ENCODE measurements at regions not wholly inside any gene's neighbourhood (a gene's known extent, or its start where the extent isn't known, plus 50 kb on each side); places are given as distances from the start of the nearest gene placed in this dataset.

GRCh38 chr16:55116165-55116920 is 185.7 kb downstream of the IRX5 start:
- peaks cover 9% of the 10 kb centered on the region for H3K4me1 ChIP-seq (ENCODE audit: control insufficient read depth, insufficient read depth, low read depth, low read length)
- H2AFZ ChIP-seq (ENCODE audit: low read depth, low read length), result no peak overlapping the region
- H2BK15ac ChIP-seq (ENCODE audit: low read depth, poor library complexity, severe bottlenecking), result no peak overlapping the region
- 59% methylated on average over 13 of the region's 14 CpGs for WGBS
- DNase-seq, result peak; percentile 63
- H2BK12ac ChIP-seq (ENCODE audit: low read length in 2 of 2), result no peak overlapping the region
- H3K79me1 ChIP-seq (replicated peaks; ENCODE audit: low read length, poor library complexity, severe bottlenecking), result no peaks in the 10 kb centered on the region
- H2BK120ac ChIP-seq (ENCODE audit: low read depth, low read length), result no peak overlapping the region
- no peak overlapping the region for H3K14ac ChIP-seq (ENCODE audit: low read length in 2 of 2)
- H4K91ac ChIP-seq (ENCODE audit: low read length), result no peak overlapping the region
- no peaks in the 10 kb centered on the region for H3K36me3 ChIP-seq (ENCODE audit: control insufficient read depth in 1 of 2, insufficient read depth in 2 of 2, low read depth in 1 of 2, low read length in 2 of 2)
- no peaks in the 10 kb centered on the region for H3K9me3 ChIP-seq (ENCODE audit: control insufficient read depth, low read length)
- H3K4me2 ChIP-seq (ENCODE audit: low read length, poor library complexity, severe bottlenecking), result no peak overlapping the region
- peaks cover 0 to 11% of the 10 kb centered on the region in 2 experiments for H3K27me3 ChIP-seq (ENCODE audit: control insufficient read depth in 1 of 2, insufficient read depth in 1 of 2, low read length in 2 of 2)
- no peak overlapping the region for H3K27ac ChIP-seq (ENCODE audit: low read length, poor library complexity, severe bottlenecking)
- no peak overlapping the region for H2BK5ac ChIP-seq (ENCODE audit: low read depth, low read length, poor library complexity, severe bottlenecking)
- H4K8ac ChIP-seq (ENCODE audit: low read length), result no peak overlapping the region
- no peak overlapping the region for H2AK5ac ChIP-seq (ENCODE audit: low read length, severe bottlenecking)
- H3K18ac ChIP-seq (ENCODE audit: low read depth in 1 of 2, low read length in 2 of 2), result no peak overlapping the region
- no peak overlapping the region for H3K4me3 ChIP-seq (ENCODE audit: insufficient read depth in 1 of 2, low read depth in 1 of 2, low read length in 2 of 2)
- no peak overlapping the region for H3K4ac ChIP-seq (ENCODE audit: low read depth in 1 of 2, low read length in 2 of 2)
- no peak overlapping the region for H3K9ac ChIP-seq (ENCODE audit: low read length)
- no peak overlapping the region for H3K23ac ChIP-seq (ENCODE audit: low read length in 2 of 2)

DNA sequence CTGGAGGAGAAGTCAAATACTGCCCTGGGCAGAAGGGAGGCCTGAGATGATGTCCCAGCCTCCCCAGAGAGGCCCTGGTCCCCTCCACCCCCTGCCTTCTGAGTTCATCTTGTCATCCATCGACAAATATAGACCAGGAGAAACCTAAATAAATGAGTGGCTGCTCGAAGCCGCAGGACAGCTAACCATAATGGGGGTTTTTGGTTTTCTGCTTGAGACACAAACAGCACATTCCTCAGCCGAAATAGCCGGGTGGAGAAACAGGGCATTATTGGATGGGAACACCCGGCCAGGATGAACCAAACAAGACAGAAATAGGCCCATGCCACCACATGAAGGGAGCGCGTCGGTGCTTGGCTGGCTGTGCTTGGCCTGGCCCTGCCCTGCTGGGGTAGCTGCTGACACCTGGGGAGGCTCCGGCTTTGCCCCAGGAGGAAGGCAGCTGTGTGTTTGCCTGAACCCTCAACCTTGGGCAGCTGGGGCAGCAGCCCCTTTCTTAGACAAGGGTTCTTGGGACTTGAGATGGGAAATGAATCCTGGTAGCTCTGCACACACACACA is 188.1 kb downstream of the IRX5 start:
- Histone ChIP-seq H3K18ac (ENCODE audit: low read depth in 1 of 2, low read length in 2 of 2) (no peak overlapping the region), H2AK5ac (ENCODE audit: low read length, severe bottlenecking) (no peak overlapping the region), H3K4me2 (ENCODE audit: low read length, poor library complexity, severe bottlenecking) (no peak overlapping the region), H3K9me3 (ENCODE audit: control insufficient read depth, low read length) (peaks cover 15% of the 10 kb centered on the region), H2BK15ac (ENCODE audit: low read depth, poor library complexity, severe bottlenecking) (no peak overlapping the region), H3K4me1 (ENCODE audit: control insufficient read depth, insufficient read depth, low read depth, low read length) (peaks cover 9% of the 10 kb centered on the region), H2BK12ac (ENCODE audit: low read length in 2 of 2) (no peak overlapping the region), H3K27me3 (ENCODE audit: control insufficient read depth in 1 of 2, insufficient read depth in 1 of 2, low read length in 2 of 2) (peaks cover 0 to 24% of the 10 kb centered on the region in 2 experiments), H3K4ac (ENCODE audit: low read depth in 1 of 2, low read length in 2 of 2) (no peak overlapping the region), H3K79me1 (replicated peaks; ENCODE audit: low read length, poor library complexity, severe bottlenecking) (no peaks in the 10 kb centered on the region), H4K91ac (ENCODE audit: low read length) (no peak overlapping the region), H3K14ac (ENCODE audit: low read length in 2 of 2) (no peak overlapping the region), H4K8ac (ENCODE audit: low read length) (no peak overlapping the region), H2AFZ (ENCODE audit: low read depth, low read length) (no peak overlapping the region), H3K9ac (ENCODE audit: low read length) (no peak overlapping the region), H3K23ac (ENCODE audit: low read length in 2 of 2) (no peak overlapping the region), H3K36me3 (ENCODE audit: control insufficient read depth in 1 of 2, insufficient read depth in 2 of 2, low read depth in 1 of 2, low read length in 2 of 2) (no peaks in the 10 kb centered on the region), H2BK120ac (ENCODE audit: low read depth, low read length) (no peak overlapping the region), H2BK5ac (ENCODE audit: low read depth, low read length, poor library complexity, severe bottlenecking) (no peak overlapping the region), H3K4me3 (ENCODE audit: insufficient read depth in 1 of 2, low read depth in 1 of 2, low read length in 2 of 2) (no peak overlapping the region), H3K27ac (ENCODE audit: low read length, poor library complexity, severe bottlenecking) (no peak overlapping the region)
- 86% methylated on average over 9 of the region's 10 CpGs for whole genome bisulfite sequencing
- DNase-seq, result no peak

DNA sequence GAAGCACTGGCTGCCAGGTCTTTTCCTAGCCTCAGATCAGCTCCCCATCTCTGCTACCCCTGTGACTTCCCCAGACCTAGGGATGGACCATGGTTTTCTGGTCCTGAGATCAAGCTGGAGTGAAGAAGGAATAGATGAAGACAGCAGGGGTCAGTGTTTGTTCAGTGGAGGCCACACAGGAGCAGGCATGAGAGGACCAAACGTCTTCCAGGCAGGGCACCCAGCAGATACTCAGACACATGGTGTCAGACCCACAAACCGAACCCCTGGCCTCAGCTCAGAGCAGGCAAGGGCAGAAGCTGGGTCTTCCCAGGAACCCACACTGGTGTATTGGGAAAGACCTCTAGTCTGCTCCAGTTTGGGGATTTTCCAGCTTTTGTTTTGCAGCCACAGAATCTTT is 189.7 kb downstream of the IRX5 start:
- Histone ChIP-seq H3K23ac (ENCODE audit: low read length in 2 of 2) (no peak overlapping the region), H3K27ac (ENCODE audit: low read length, poor library complexity, severe bottlenecking) (no peak overlapping the region), H3K4ac (ENCODE audit: low read depth in 1 of 2, low read length in 2 of 2) (no peak overlapping the region), H3K14ac (ENCODE audit: low read length in 2 of 2) (no peak overlapping the region), H3K4me1 (ENCODE audit: control insufficient read depth, insufficient read depth, low read depth, low read length) (peaks cover 9% of the 10 kb centered on the region), H2BK15ac (ENCODE audit: low read depth, poor library complexity, severe bottlenecking) (no peak overlapping the region), H3K18ac (ENCODE audit: low read depth in 1 of 2, low read length in 2 of 2) (no peak overlapping the region), H2BK120ac (ENCODE audit: low read depth, low read length) (no peak overlapping the region), H2BK5ac (ENCODE audit: low read depth, low read length, poor library complexity, severe bottlenecking) (no peak overlapping the region), H2BK12ac (ENCODE audit: low read length in 2 of 2) (no peak overlapping the region), H4K91ac (ENCODE audit: low read length) (no peak overlapping the region), H4K8ac (ENCODE audit: low read length) (no peak overlapping the region), H3K9me3 (ENCODE audit: control insufficient read depth, low read length) (peaks cover 15% of the 10 kb centered on the region), H2AK5ac (ENCODE audit: low read length, severe bottlenecking) (no peak overlapping the region), H3K9ac (ENCODE audit: low read length) (no peak overlapping the region), H3K4me2 (ENCODE audit: low read length, poor library complexity, severe bottlenecking) (no peak overlapping the region), H2AFZ (ENCODE audit: low read depth, low read length) (no peak overlapping the region), H3K79me1 (replicated peaks; ENCODE audit: low read length, poor library complexity, severe bottlenecking) (no peaks in the 10 kb centered on the region), H3K36me3 (ENCODE audit: control insufficient read depth in 1 of 2, insufficient read depth in 2 of 2, low read depth in 1 of 2, low read length in 2 of 2) (no peaks in the 10 kb centered on the region), H3K27me3 (ENCODE audit: control insufficient read depth in 1 of 2, insufficient read depth in 1 of 2, low read length in 2 of 2) (peaks cover 6 to 30% of the 10 kb centered on the region in 2 experiments), H3K4me3 (ENCODE audit: insufficient read depth in 1 of 2, low read depth in 1 of 2, low read length in 2 of 2) (no peak overlapping the region)
- 31% methylated on average over 2 of the region's 2 CpGs for WGBS
- no peak for DNase-seq

- no peak overlapping the region for H3K27ac ChIP-seq (ENCODE audit: low read length, poor library complexity, severe bottlenecking)
- no peak for DNase-seq
- 78% methylated on average over 4 of the region's 4 CpGs for WGBS
These were observed 190.2 kb downstream of the IRX5 start for GRCh38 chr16:55120826-55121225.

More at GRCh38 chr16:55120826-55121225, 190.2 kb downstream of the IRX5 start:
- no peaks in the 10 kb centered on the region for H3K79me1 ChIP-seq (replicated peaks; ENCODE audit: low read length, poor library complexity, severe bottlenecking)
- peaks cover 15% of the 10 kb centered on the region for H3K9me3 ChIP-seq (ENCODE audit: control insufficient read depth, low read length)
- no peak overlapping the region for H2AFZ ChIP-seq (ENCODE audit: low read depth, low read length)
- no peak overlapping the region for H2BK120ac ChIP-seq (ENCODE audit: low read depth, low read length)
- H3K4me2 ChIP-seq (ENCODE audit: low read length, poor library complexity, severe bottlenecking), result no peak overlapping the region
- no peak overlapping the region for H3K4ac ChIP-seq (ENCODE audit: low read depth in 1 of 2, low read length in 2 of 2)
- no peak overlapping the region for H2AK5ac ChIP-seq (ENCODE audit: low read length, severe bottlenecking)
- no peak overlapping the region for H3K14ac ChIP-seq (ENCODE audit: low read length in 2 of 2)
- H3K4me3 ChIP-seq (ENCODE audit: insufficient read depth in 1 of 2, low read depth in 1 of 2, low read length in 2 of 2), result no peak overlapping the region
- no peak overlapping the region for H3K18ac ChIP-seq (ENCODE audit: low read depth in 1 of 2, low read length in 2 of 2)
- H4K8ac ChIP-seq (ENCODE audit: low read length), result no peak overlapping the region
- no peak overlapping the region for H2BK5ac ChIP-seq (ENCODE audit: low read depth, low read length, poor library complexity, severe bottlenecking)
- H3K23ac ChIP-seq (ENCODE audit: low read length in 2 of 2), result no peak overlapping the region
- no peak overlapping the region for H3K9ac ChIP-seq (ENCODE audit: low read length)
- no peak overlapping the region for H2BK12ac ChIP-seq (ENCODE audit: low read length in 2 of 2)
- H3K27me3 ChIP-seq (ENCODE audit: control insufficient read depth in 1 of 2, insufficient read depth in 1 of 2, low read length in 2 of 2), result peaks cover 6 to 30% of the 10 kb centered on the region in 2 experiments
- H3K4me1 ChIP-seq (ENCODE audit: control insufficient read depth, insufficient read depth, low read depth, low read length), result peaks cover 7% of the 10 kb centered on the region
- H3K36me3 ChIP-seq (ENCODE audit: control insufficient read depth in 1 of 2, insufficient read depth in 2 of 2, low read depth in 1 of 2, low read length in 2 of 2), result no peaks in the 10 kb centered on the region
- H2BK15ac ChIP-seq (ENCODE audit: low read depth, poor library complexity, severe bottlenecking), result no peak overlapping the region
- H4K91ac ChIP-seq (ENCODE audit: low read length), result no peak overlapping the region
